GM20000 (cell line): ENCODE measurements at regions not wholly inside any gene's neighbourhood (a gene's known extent, or its start where the extent isn't known, plus 50 kb on each side); places are given as distances from the start of the nearest gene placed in this dataset.
"Not testable (repeated sequence)": the region's sequence is repeated elsewhere in the genome, so short reads cannot be mapped to it uniquely, and the experiment has no call there.

Source experiments
- DNase-seq: peaks from one replicate; pipeline ENCODE4 v3.0.0; 2012; ENCODE audit warnings: low spot score
- TF ChIP-seq, protein P1 (sequence below): IDR thresholded peaks from 2 replicates; pipeline ENCODE4 v1.5.1; 2012; ENCODE audit warnings: mild to moderate bottlenecking, control low read depth; ENCODE audit errors: extremely low read depth, missing control alignments

GRCh38 chr11:42992594-42992993 lies 319.2 kb upstream of the API5 start:
- TF ChIP-seq, protein P1, sequence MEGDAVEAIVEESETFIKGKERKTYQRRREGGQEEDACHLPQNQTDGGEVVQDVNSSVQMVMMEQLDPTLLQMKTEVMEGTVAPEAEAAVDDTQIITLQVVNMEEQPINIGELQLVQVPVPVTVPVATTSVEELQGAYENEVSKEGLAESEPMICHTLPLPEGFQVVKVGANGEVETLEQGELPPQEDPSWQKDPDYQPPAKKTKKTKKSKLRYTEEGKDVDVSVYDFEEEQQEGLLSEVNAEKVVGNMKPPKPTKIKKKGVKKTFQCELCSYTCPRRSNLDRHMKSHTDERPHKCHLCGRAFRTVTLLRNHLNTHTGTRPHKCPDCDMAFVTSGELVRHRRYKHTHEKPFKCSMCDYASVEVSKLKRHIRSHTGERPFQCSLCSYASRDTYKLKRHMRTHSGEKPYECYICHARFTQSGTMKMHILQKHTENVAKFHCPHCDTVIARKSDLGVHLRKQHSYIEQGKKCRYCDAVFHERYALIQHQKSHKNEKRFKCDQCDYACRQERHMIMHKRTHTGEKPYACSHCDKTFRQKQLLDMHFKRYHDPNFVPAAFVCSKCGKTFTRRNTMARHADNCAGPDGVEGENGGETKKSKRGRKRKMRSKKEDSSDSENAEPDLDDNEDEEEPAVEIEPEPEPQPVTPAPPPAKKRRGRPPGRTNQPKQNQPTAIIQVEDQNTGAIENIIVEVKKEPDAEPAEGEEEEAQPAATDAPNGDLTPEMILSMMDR = no peak
- no peak for DNase-seq

- DNase-seq = no peak
Measured at GRCh38 chr11:42996421-42997307, 315.1 kb upstream of the API5 start.

DNA sequence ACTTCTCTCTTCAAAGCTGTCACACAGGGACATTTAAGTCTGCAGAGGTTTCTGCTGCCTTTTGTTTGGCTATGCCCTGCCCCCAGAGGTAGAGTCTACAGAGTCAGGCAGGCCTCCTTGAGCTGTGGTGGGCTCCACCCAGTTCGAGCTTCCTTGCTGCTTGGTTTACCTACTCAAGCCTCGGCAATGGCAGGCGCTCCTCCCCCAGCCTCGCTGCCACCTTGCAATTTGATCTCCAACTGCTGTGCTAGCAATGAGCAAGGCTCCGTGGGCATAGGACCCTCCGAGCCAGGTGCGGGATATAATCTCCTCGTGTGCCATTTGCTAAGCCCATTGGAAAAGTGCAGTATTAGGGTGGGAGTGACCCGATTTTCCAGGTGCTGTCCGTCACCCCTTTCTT lies 306.9 kb upstream of the API5 start:
- DNase-seq = not testable (repeated sequence)

More at GRCh38 chr11:42996421-42997307, 315.1 kb upstream of the API5 start:
- TF ChIP-seq, protein P1 = no peak

DNA sequence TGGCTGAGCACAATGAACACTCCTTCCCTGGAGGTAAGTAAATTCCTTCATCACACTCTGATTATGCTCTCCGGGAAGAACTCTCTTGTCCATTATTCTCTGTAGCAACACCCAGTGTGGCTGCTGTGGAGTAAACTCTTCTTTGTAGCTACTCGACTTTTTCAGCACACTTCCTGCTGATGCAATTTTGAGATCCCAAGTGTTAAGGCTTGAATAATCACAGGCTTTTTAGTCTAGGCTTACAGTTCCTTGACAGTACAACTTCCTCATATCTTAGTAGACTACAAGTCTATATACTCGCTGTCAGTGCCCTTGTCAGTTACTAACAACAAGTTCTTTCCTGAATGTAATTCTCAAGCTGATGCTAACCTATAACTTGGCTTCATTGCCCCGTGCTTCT lies 301.8 kb upstream of the API5 start:
- TF ChIP-seq, protein P1 = no peak
- DNase-seq = no peak

GRCh38 chr11:43012606-43013005 lies 299.2 kb upstream of the API5 start:
- no peak for DNase-seq

DNA sequence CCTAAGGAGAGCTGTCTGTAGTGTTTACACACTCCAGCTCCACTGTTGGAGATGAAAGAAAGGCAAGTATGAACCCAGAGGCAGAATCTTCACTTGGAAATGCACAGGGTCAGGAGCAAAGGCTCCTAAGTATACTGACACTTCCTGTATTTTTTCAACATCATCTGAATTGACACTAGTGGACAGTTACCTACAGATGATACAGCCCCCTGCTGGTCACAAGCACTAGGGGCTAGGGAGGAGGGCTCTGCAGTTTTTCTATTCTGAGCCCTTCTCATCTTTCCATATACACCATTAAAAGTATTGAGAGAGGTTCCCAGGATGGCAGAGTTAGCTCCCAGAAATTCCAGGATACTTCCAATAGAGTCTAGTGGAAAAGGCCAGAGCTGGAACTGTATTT lies 290.3 kb upstream of the API5 start:
- TF ChIP-seq, protein P1 = peak; percentile 7
- DNase-seq = peak; percentile 9

More at GRCh38 chr11:43012606-43013005, 299.2 kb upstream of the API5 start:
- TF ChIP-seq, protein P1 = no peak

DNA sequence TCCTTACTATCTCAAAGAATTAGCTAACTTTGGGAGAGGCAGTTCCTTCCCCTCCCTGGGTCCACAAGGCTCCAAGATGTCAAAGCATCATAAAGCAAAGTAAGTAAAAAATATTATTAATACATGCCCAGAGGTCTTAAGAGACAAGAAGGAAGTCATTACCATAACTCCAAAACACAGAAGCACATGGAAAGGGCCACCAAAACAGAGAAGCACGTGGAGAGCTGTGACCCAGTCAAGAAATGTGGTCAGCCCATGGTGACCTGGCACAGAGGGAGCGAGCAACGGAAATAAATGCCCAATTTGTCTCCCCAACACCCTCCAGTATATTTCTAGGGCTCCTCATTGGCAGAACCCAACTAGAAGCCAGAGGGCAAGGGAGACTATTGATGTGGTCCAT lies 277.5 kb upstream of the API5 start:
- no peak for DNase-seq
- TF ChIP-seq, protein P1 = no peak

DNA sequence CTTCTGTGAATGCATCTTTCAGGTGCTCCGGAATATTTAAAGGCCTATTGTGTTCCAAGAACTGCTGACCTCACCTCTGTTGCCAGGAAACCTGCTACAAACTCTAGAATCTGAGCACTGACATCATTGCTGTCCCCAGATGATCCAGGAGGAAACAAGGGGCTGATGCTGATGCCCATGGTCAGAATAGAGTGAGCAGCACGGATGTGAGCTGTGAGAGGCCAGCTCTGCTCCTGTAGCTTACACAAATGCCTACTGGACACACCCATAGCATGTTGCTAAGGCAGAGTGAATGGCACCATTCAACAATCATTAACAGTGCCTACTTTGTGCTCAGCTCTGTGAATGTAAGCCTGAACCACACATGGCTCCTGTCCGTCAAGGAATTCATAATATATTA lies 276.7 kb upstream of the API5 start:
- DNase-seq = no peak
- TF ChIP-seq, protein P1 = no peak
